GM10266 (cell line): ENCODE measurements at regions not wholly inside any gene's neighbourhood (a gene's known extent, or its start where the extent isn't known, plus 50 kb on each side); places are given as distances from the start of the nearest gene placed in this dataset.

Source experiments
- DNase-seq: peaks from one replicate; pipeline ENCODE4 v3.0.0; 2012; ENCODE audit errors: extremely low spot score
- TF ChIP-seq, protein P1 (sequence below): IDR thresholded peaks from 2 replicates; pipeline ENCODE4 v1.5.1; 2012; ENCODE audit warnings: mild to moderate bottlenecking, low read depth; ENCODE audit not compliant: control insufficient read depth, insufficient read depth; ENCODE audit errors: missing control alignments

DNA sequence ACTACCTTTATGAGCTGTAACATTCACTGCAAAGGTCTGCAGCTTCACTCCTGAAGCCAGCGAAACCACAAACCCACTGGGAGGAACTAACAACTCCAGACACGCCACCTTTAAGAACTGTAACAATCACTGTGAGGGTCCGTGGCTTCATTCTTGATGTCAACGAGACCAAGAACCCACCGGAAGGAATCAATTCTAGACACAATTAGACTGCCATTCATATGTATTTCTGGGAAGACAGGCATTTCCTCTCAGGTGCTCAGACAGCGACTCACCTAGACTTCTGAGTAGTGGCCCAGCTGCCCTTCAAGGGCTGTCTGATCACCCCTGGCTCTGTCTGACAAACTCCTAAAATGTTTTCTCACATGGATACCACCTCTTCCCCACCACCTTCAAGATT is 506.8 kb downstream of the PDCD6IP start:
- TF ChIP-seq, protein P1, sequence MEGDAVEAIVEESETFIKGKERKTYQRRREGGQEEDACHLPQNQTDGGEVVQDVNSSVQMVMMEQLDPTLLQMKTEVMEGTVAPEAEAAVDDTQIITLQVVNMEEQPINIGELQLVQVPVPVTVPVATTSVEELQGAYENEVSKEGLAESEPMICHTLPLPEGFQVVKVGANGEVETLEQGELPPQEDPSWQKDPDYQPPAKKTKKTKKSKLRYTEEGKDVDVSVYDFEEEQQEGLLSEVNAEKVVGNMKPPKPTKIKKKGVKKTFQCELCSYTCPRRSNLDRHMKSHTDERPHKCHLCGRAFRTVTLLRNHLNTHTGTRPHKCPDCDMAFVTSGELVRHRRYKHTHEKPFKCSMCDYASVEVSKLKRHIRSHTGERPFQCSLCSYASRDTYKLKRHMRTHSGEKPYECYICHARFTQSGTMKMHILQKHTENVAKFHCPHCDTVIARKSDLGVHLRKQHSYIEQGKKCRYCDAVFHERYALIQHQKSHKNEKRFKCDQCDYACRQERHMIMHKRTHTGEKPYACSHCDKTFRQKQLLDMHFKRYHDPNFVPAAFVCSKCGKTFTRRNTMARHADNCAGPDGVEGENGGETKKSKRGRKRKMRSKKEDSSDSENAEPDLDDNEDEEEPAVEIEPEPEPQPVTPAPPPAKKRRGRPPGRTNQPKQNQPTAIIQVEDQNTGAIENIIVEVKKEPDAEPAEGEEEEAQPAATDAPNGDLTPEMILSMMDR, result no peak
- DNase-seq, result no peak

DNA sequence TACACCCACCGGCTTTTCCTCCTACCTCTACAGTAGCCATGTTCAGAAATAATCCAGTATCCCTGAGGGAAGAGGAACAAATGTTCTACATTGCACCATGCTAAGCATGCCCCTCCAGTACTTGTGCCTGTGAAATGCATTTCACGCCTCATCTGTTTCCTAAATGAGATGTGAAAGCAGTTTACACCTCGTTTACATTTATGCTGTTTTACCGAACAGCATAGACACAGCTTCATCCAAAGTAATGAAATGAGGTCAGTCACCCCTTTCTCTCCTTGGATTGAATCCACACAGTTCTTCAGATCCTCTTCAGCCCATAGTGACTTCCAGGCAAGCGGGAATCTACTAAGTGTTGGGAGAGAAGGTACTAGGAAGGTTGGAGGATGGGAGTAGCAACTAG is 514.3 kb downstream of the PDCD6IP start:
- TF ChIP-seq, protein P1, result no peak
- no peak for DNase-seq

DNA sequence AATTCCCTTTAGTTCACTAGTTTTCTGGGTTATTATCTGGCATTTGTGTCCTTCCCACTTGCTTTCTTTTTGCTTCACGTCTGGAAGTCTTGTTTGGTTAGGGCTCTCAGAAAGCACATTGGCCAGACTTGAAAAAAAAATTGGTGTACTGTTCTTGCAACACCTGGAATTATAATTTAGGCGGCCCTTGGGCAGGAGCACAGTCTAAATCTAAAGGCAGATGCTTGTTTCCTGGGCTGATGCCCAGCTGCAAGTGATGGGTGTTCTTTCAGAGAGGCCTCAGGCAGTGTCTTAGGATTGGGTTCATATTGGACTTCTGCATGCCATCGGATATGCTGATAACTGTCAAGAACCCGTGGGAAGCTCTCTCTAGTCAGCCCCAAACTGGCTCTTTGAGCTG is 521.5 kb downstream of the PDCD6IP start:
- no peak for DNase-seq
- TF ChIP-seq, protein P1, result no peak

DNA sequence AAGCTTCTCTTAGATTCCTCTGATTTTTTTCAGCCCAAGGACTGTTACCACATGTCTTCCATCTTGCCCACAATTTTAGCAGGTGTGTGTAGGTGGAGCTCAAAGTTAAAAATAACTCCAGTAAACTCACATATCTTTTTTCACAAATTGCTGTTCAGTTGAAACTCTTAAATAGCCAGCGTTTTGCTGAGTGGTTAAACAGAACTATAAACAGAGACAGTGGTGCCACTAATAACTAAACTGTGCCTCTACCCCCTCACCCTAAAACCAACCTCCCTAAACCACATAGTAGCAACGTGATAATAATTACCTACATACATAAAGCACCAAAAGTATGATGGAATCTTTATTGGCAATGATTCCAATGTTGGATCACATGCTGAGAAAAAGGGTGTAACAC is 525.1 kb downstream of the PDCD6IP start:
- DNase-seq, result no peak
- TF ChIP-seq, protein P1, result no peak

DNA sequence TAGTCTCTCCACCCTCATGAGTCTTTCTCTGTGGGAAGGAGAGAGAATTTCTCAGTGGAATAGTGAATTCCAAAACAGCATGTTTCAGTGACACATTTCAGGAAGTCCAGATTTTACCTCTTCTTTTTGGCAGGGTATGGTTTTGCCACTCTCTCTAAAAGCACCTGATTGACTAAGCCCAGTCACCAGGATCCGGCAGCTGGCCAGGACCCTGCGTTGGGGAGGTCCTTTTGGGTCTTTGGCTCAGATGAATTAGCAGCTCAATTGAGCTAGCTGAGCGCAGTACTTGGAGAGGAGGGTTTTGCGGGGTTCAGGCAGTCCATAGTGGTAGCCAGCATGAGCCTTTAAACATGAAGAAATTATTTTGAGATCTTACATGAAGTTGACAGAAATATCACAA is 548.2 kb downstream of the PDCD6IP start:
- no peak for DNase-seq
- TF ChIP-seq, protein P1, result no peak

DNA sequence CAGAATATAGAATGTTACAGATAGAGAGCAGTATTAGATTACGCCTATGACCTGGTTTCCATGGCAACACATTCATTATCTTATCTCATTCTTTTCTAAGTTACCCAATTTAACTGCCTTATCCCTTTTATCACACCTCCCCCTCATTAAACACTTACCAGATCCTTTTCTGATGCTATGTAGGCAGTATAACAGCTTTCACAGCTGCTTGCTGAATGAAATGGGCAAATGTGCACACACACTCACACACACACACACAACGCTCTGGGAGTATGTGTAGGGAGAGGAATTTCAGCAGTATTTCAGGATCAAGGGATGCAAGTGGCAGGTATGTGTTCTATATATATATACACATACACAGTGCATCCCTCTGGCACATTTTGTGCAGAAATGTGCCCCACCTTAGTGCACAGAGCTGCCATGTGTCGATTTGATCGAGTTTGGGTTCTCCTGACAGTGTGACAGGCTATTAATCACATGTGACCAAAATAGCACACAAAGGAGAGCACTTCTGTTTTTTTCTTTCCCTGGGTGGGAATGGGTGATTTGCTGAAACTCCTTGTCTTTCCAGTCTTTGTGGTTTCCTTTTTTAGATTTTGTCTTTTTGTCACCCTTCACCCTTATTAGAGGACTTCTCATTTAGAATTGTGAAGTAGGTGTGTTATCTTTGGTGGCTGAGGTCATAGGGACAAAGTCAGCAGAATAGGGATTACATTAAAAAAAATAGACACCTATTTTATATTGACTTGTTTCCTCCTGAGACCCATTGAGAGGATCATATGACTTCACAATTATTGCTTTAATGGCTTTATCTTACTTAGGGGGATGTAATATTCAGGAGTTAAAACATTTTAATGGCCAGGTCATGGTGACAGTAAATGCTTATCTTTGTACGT is 553.7 kb downstream of the PDCD6IP start:
- TF ChIP-seq, protein P1, result no peak
- no peak for DNase-seq

DNA sequence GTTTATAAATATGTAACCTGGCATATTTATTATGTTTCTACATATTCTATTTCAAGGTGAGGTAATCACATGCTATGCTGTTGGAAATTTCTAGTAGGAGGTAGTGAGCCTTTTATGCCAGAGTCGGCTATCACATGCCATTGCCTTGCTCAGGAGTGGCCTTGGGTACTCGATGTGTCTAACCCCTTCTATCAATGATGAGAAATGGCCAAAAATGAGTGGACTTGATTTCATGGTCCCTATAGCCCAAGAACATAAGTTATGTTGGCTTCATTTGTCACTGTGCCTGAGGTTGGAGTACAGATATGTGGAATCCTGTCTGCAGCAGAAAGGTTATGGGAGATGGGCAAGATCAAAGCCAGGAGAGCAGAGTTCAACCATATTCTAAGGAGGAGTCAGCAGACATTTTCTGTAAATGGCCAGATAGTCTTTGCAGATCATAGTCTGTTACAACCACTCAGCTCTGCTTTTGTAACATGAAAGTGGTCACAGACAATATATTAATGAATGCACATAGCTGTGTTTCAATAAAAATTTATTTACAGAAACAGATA is 554.4 kb downstream of the PDCD6IP start:
- TF ChIP-seq, protein P1, result no peak
- DNase-seq, result no peak
